ENCODE measurements at regions not wholly inside any gene's neighbourhood (a gene's known extent, or its start where the extent isn't known, plus 50 kb on each side); places are given as distances from the start of the nearest gene placed in this dataset.

DNA sequence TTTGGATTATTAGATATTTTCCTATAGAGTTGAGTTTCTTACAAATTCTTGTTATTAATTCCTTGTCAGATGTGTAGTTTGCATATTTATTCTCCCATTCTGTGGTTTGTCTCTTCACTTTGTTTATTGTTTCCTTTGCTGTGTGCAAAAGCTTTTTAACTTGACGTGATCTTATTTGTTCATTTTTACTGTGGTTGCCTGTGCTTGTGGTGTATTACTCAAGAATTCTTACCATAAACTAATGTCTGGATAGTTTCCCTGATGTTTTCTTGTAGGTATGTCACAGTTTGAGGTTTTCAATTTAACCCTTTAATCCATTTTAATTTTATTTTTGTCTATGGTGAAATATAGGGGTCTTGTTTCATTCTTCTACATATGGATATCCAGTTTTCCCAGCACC, 72.1 kb upstream of the LHX8 start:
- TF ChIP-seq, protein P1, sequence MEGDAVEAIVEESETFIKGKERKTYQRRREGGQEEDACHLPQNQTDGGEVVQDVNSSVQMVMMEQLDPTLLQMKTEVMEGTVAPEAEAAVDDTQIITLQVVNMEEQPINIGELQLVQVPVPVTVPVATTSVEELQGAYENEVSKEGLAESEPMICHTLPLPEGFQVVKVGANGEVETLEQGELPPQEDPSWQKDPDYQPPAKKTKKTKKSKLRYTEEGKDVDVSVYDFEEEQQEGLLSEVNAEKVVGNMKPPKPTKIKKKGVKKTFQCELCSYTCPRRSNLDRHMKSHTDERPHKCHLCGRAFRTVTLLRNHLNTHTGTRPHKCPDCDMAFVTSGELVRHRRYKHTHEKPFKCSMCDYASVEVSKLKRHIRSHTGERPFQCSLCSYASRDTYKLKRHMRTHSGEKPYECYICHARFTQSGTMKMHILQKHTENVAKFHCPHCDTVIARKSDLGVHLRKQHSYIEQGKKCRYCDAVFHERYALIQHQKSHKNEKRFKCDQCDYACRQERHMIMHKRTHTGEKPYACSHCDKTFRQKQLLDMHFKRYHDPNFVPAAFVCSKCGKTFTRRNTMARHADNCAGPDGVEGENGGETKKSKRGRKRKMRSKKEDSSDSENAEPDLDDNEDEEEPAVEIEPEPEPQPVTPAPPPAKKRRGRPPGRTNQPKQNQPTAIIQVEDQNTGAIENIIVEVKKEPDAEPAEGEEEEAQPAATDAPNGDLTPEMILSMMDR (IDR thresholded peaks at IDR 0.05): no peak
- no peak for TF ChIP-seq EZH2 (IDR thresholded peaks at IDR 0.05; ENCODE audit: borderline replicate concordance, insufficient read depth, low read depth, low read length, poor library complexity, severe bottlenecking)
- WGBS (ENCODE audit: insufficient coverage): no CpG with 5 or more reads among the region's 1 CpG
- no peak for DNase-seq
- Histone ChIP-seq H4K20me1 (ENCODE audit: control insufficient read depth, insufficient read depth, low read length, poor library complexity, severe bottlenecking) (no peaks in the 10 kb centered on the region), H2AFZ (ENCODE audit: insufficient read depth, low read depth, low read length, poor library complexity, severe bottlenecking) (no peak overlapping the region), H3K4me1 (ENCODE audit: control insufficient read depth in 2 of 2, insufficient read depth in 2 of 2, low read length in 2 of 2) (no peaks in the 10 kb centered on the region), H3K27ac (ENCODE audit: low read length in 2 of 2) (no peak overlapping the region), H3K4me3 (ENCODE audit: control extremely low read depth in 1 of 5, extremely low read depth in 1 of 5, insufficient read depth in 1 of 5, low read depth in 2 of 5, low read length in 4 of 5) (no peak overlapping the region), H3K9ac (ENCODE audit: low read length) (no peak overlapping the region), H3K36me3 (replicated peaks in 1 of 2; ENCODE audit: control extremely low read depth in 1 of 2, control insufficient read depth in 1 of 2, extremely low read depth in 1 of 2, insufficient read depth in 2 of 2, low read length in 1 of 2) (no peaks in the 10 kb centered on the region), H3K9me3 (ENCODE audit: control extremely low read depth in 1 of 3, control insufficient read depth in 2 of 3, insufficient read depth in 1 of 3, low read length in 2 of 3) (peaks cover 0 to 3% (median 1%) of the 10 kb centered on the region in 3 donors), H3K27me3 (replicated peaks in 1 of 4; ENCODE audit: control extremely low read depth in 1 of 4, control insufficient read depth in 3 of 4, insufficient read depth in 4 of 4, low read length in 3 of 4) (no peaks in the 10 kb centered on the region), H3K4me2 (replicated peaks; ENCODE audit: low read depth, low read length, poor library complexity, severe bottlenecking) (no peak overlapping the region), H3K79me2 (ENCODE audit: control insufficient read depth, insufficient read depth, low read length) (no peaks in the 10 kb centered on the region)
- H3K27me3 Mint-ChIP-seq: no peaks in the 10 kb centered on the region
- H3K27ac Mint-ChIP-seq: no peak overlapping the region
- peaks cover 7% of the 10 kb centered on the region for H3K9me3 Mint-ChIP-seq (ENCODE audit: insufficient read depth)
- no peaks in the 10 kb centered on the region for H3K4me1 Mint-ChIP-seq
- POLR2A ChIA-PET: no interaction called here
- intact Hi-C loops (cut with micrococcal nuclease): no loop called here
- no peak overlapping the region for H3K4me3 Mint-ChIP-seq
- CTCF ChIA-PET: no interaction called here
- ATAC-seq (ENCODE audit: low read depth): no peak

DNA sequence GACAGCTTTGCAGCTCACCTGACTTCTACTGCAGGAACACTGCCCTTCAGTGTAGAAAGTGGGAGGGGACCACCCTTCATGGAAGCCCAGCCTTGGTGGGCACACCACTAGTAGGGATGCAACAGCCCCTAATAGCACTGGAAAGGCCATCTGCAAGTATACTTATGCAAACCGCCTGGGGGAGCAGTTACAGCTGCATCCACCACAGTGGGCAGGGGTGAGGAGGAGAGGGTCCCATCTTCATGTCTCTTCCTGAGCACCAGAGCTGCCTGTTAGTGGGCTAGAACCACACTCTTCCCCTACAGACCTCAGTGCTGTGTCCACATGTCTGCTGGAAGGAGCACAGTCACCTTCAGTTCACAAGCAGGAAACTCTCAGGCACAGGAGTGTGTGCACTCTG, 66.2 kb upstream of the LHX8 start:
- no peak overlapping the region for H3K27ac Mint-ChIP-seq
- intact Hi-C loops (cut with micrococcal nuclease): no loop called here
- no peak overlapping the region for H3K9ac ChIP-seq (ENCODE audit: low read length)
- no peak overlapping the region for H3K4me3 ChIP-seq (ENCODE audit: control extremely low read depth in 1 of 5, extremely low read depth in 1 of 5, insufficient read depth in 1 of 5, low read depth in 2 of 5, low read length in 4 of 5)
- H3K4me1 Mint-ChIP-seq: no peaks in the 10 kb centered on the region
- POLR2A ChIA-PET: no interaction called here
- no peak overlapping the region for H3K27ac ChIP-seq (ENCODE audit: low read length in 2 of 2)
- WGBS (ENCODE audit: insufficient coverage): no CpG with 5 or more reads among the region's 1 CpG
- H3K27me3 Mint-ChIP-seq: no peaks in the 10 kb centered on the region
- H3K79me2 ChIP-seq (ENCODE audit: control insufficient read depth, insufficient read depth, low read length): no peaks in the 10 kb centered on the region
- H4K20me1 ChIP-seq (ENCODE audit: control insufficient read depth, insufficient read depth, low read length, poor library complexity, severe bottlenecking): no peaks in the 10 kb centered on the region
- peaks cover 0 to 1% (median 0%) of the 10 kb centered on the region in 3 donors for H3K9me3 ChIP-seq (ENCODE audit: control extremely low read depth in 1 of 3, control insufficient read depth in 2 of 3, insufficient read depth in 1 of 3, low read length in 2 of 3)
- DNase-seq (no peak), ATAC-seq (ENCODE audit: low read depth) (no peak)
- H2AFZ ChIP-seq (ENCODE audit: insufficient read depth, low read depth, low read length, poor library complexity, severe bottlenecking): no peak overlapping the region
- no peaks in the 10 kb centered on the region for H3K27me3 ChIP-seq (replicated peaks in 1 of 4; ENCODE audit: control extremely low read depth in 1 of 4, control insufficient read depth in 3 of 4, insufficient read depth in 4 of 4, low read length in 3 of 4)
- TF ChIP-seq EZH2 (IDR thresholded peaks at IDR 0.05; ENCODE audit: borderline replicate concordance, insufficient read depth, low read depth, low read length, poor library complexity, severe bottlenecking): no peak
- TF ChIP-seq, protein P1 (IDR thresholded peaks at IDR 0.05): no peak
- no peak overlapping the region for H3K4me3 Mint-ChIP-seq
- no peaks in the 10 kb centered on the region for H3K9me3 Mint-ChIP-seq (ENCODE audit: insufficient read depth)
- no peak overlapping the region for H3K4me2 ChIP-seq (replicated peaks; ENCODE audit: low read depth, low read length, poor library complexity, severe bottlenecking)
- H3K36me3 ChIP-seq (replicated peaks in 1 of 2; ENCODE audit: control extremely low read depth in 1 of 2, control insufficient read depth in 1 of 2, extremely low read depth in 1 of 2, insufficient read depth in 2 of 2, low read length in 1 of 2): no peaks in the 10 kb centered on the region
- CTCF ChIA-PET: no interaction called here
- no peaks in the 10 kb centered on the region for H3K4me1 ChIP-seq (ENCODE audit: control insufficient read depth in 2 of 2, insufficient read depth in 2 of 2, low read length in 2 of 2)

All from B cell (primary cell).